OCI-LY7 (cell line): ENCODE measurements at regions not wholly inside any gene's neighbourhood (a gene's known extent, or its start where the extent isn't known, plus 50 kb on each side); places are given as distances from the start of the nearest gene placed in this dataset.

Experiments used
- EZH2phosphoT487 ChIP-seq: fragments of 200-600 bp; sonication (generic); IDR thresholded peaks from 2 replicates; pipeline ENCODE4 v1.6.1; 2018; ENCODE audit warnings: low read depth, borderline replicate concordance, mild to moderate bottlenecking, mixed run types, antibody characterized with exemption, low read length, moderate library complexity, mixed read lengths
- TF ChIP-seq, protein P1 (sequence below): fragments of 200-600 bp; sonication (generic); conservative IDR thresholded peaks from 2 replicates; pipeline ENCODE4 v1.5.1; 2014; ENCODE audit warnings: mild to moderate bottlenecking, antibody characterized with exemption, low read length, moderate library complexity, mixed read lengths

DNA sequence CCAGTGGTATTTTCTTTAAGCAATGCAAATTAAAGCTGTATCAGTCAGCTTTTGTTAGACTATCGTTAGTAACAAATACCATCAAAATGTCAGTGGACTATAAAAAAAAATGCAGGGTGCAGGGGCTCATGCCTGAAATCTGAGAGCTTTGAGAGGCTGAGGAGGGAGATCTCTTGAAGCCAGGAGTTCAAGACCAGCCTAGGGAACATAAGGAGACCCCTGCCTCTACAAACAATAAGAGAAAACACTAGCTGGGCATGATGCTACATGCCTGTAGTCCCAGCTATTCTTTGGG, 253.7 kb downstream of the MYCN start:
- TF ChIP-seq, protein P1, sequence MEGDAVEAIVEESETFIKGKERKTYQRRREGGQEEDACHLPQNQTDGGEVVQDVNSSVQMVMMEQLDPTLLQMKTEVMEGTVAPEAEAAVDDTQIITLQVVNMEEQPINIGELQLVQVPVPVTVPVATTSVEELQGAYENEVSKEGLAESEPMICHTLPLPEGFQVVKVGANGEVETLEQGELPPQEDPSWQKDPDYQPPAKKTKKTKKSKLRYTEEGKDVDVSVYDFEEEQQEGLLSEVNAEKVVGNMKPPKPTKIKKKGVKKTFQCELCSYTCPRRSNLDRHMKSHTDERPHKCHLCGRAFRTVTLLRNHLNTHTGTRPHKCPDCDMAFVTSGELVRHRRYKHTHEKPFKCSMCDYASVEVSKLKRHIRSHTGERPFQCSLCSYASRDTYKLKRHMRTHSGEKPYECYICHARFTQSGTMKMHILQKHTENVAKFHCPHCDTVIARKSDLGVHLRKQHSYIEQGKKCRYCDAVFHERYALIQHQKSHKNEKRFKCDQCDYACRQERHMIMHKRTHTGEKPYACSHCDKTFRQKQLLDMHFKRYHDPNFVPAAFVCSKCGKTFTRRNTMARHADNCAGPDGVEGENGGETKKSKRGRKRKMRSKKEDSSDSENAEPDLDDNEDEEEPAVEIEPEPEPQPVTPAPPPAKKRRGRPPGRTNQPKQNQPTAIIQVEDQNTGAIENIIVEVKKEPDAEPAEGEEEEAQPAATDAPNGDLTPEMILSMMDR, result no peak
- TF ChIP-seq EZH2phosphoT487, result no peak
